ENCODE measurements at regions not wholly inside any gene's neighbourhood (a gene's known extent, or its start where the extent isn't known, plus 50 kb on each side); places are given as distances from the start of the nearest gene placed in this dataset.

DNA sequence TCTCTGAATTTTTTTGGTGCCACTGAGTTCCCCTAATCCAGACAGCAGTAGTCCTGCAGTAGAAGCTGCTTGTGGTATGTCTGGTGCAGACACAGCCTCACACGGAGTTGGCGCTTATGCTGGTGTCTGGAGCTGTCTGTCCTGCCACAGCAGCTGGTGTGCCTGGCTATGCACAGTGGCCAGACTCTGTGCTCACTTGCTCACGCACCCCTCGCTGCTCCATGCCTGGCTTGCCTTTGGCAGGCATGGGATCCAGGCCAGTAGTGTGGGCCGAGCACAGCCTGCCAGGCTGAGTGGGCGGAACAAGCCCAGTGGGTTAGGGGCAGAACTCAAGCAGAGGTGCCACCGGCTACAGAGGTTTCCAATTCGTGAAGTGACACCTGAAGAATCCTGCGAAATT lies 845.9 kb upstream of the PCDH9 start:
- Histone ChIP-seq H3K4me3 (ENCODE audit: low read depth, low read length) (no peak overlapping the region), H3K36me3 (ENCODE audit: control insufficient read depth, insufficient read depth, low read length) (no peaks in the 10 kb centered on the region), H3K27me3 (ENCODE audit: control insufficient read depth, insufficient read depth, low read length) (no peaks in the 10 kb centered on the region)
- no peak for DNase-seq (ENCODE audit: low read depth)
- TF ChIP-seq, protein P1, sequence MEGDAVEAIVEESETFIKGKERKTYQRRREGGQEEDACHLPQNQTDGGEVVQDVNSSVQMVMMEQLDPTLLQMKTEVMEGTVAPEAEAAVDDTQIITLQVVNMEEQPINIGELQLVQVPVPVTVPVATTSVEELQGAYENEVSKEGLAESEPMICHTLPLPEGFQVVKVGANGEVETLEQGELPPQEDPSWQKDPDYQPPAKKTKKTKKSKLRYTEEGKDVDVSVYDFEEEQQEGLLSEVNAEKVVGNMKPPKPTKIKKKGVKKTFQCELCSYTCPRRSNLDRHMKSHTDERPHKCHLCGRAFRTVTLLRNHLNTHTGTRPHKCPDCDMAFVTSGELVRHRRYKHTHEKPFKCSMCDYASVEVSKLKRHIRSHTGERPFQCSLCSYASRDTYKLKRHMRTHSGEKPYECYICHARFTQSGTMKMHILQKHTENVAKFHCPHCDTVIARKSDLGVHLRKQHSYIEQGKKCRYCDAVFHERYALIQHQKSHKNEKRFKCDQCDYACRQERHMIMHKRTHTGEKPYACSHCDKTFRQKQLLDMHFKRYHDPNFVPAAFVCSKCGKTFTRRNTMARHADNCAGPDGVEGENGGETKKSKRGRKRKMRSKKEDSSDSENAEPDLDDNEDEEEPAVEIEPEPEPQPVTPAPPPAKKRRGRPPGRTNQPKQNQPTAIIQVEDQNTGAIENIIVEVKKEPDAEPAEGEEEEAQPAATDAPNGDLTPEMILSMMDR (IDR thresholded peaks at IDR 0.05; ENCODE audit: insufficient read depth, low read length, poor library complexity, severe bottlenecking), result no peak

DNA sequence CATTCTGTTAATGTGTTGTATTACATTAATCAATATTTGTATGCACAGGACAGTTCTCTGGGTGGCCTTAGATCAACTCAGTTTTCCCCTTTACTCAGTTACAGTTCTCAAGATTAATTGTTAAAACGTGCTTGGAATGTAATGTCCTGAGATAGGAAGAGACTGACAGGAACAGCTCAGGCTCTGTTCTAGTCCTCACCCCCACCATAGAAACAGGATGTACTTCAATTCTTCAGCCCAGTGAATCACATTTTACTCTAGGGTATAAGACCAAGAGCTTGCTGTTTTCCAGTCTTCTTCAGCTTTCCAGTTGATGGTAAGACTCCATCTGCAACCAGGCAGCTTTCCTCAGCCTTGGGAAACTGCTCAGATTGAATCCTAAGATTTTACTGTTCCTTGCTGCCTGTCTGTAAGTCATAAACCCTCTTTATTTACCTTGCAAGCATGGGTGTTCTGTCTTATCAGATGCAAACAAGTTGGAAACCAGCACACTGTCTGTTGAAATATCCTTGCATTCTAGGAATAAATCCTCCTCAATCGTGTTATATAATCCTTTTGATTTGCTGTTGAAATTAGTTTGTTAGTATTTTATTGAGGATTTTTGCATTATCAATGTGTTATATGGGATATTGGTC lies 836.9 kb upstream of the PCDH9 start:
- Histone ChIP-seq H3K36me3 (ENCODE audit: control insufficient read depth, insufficient read depth, low read length) (no peaks in the 10 kb centered on the region), H3K27me3 (ENCODE audit: control insufficient read depth, insufficient read depth, low read length) (no peaks in the 10 kb centered on the region), H3K4me3 (ENCODE audit: low read depth, low read length) (no peak overlapping the region)
- TF ChIP-seq, protein P1 (IDR thresholded peaks at IDR 0.05; ENCODE audit: insufficient read depth, low read length, poor library complexity, severe bottlenecking), result no peak
- no peak for DNase-seq (ENCODE audit: low read depth)

DNA sequence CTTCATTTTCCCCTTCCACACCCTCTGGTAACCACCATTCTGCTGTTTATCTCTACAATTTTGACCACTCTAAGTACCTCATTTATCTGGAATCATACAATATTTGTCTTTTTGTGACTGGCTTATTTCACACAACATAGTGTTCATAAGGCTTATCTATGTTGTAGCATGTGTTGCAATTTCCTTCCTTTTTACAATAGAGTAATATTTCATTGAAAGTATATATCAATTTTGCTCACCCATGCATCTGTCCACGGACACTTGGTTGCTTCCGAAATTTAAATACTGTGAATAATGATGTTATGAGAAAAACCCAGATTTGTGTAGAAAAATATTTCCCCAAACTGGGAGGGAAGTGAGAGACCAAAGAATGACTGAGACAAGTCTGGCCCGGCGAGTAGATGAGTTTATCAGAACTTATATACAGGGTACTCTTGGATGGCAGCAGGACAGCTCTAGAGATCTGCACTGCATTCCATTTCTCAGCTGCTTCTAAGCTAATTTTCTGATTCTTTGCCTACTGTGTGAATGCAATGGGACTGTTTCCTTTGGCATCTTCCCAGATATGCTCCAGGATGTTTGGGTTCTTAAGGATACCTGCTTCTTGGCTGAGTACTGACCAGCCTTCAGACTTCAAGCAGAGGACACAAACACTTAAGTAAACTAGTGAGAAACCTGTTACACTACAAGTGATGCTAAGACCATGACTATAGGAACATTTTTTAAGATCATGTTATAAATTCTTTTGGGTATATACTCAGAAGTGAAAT lies 834.0 kb upstream of the PCDH9 start:
- no peak overlapping the region for H3K4me3 ChIP-seq (ENCODE audit: low read depth, low read length)
- no peak for DNase-seq (ENCODE audit: low read depth)
- no peaks in the 10 kb centered on the region for H3K36me3 ChIP-seq (ENCODE audit: control insufficient read depth, insufficient read depth, low read length)
- TF ChIP-seq, protein P1 (IDR thresholded peaks at IDR 0.05; ENCODE audit: insufficient read depth, low read length, poor library complexity, severe bottlenecking), result no peak
- no peaks in the 10 kb centered on the region for H3K27me3 ChIP-seq (ENCODE audit: control insufficient read depth, insufficient read depth, low read length)

DNA sequence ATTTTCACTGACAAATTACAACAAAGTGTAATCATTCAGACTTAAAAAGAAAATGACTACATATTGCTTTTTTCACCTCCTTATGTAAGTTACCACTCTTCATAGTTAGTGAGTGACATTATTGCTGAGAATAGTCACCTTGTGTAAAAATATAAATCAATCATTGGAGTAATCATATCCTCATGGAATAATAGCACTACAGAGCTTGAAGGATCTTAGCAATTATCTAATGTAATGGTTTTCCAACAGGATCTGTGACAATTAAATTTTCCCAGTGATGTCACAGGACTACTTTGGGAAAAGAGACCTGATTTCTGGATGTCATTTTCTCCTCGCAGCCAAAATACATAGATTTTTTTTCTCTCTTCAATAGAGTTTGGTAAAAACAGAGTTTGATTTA lies 833.0 kb upstream of the PCDH9 start:
- no peak for DNase-seq (ENCODE audit: low read depth)
- TF ChIP-seq, protein P1 (IDR thresholded peaks at IDR 0.05; ENCODE audit: insufficient read depth, low read length, poor library complexity, severe bottlenecking), result no peak
- Histone ChIP-seq H3K27me3 (ENCODE audit: control insufficient read depth, insufficient read depth, low read length) (no peaks in the 10 kb centered on the region), H3K36me3 (ENCODE audit: control insufficient read depth, insufficient read depth, low read length) (no peaks in the 10 kb centered on the region), H3K4me3 (ENCODE audit: low read depth, low read length) (no peak overlapping the region)

DNA sequence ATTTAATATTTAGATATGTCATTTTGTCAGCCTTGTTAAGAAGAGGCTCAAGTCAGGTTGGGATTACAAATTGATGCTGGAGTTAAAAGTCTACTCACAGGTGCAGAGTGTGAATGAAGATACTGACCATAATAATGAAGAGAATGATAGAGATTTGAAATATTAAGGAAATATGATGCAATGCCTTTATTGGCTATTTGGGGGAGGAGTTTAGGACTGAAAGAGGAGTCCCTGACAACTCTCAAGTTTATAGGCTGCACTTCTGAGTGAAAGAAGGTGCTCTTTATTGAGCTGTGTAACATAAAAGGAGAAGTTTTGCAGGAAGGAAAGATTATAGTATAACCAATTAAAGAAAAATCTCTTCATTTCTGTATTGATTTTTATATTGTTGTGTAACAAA lies 827.7 kb upstream of the PCDH9 start:
- TF ChIP-seq, protein P1 (IDR thresholded peaks at IDR 0.05; ENCODE audit: insufficient read depth, low read length, poor library complexity, severe bottlenecking), result no peak
- no peak for DNase-seq (ENCODE audit: low read depth)
- no peaks in the 10 kb centered on the region for H3K27me3 ChIP-seq (ENCODE audit: control insufficient read depth, insufficient read depth, low read length)
- no peaks in the 10 kb centered on the region for H3K36me3 ChIP-seq (ENCODE audit: control insufficient read depth, insufficient read depth, low read length)
- no peak overlapping the region for H3K4me3 ChIP-seq (ENCODE audit: low read depth, low read length)
